GM23248 (cell line): ENCODE measurements at regions not wholly inside any gene's neighbourhood (a gene's known extent, or its start where the extent isn't known, plus 50 kb on each side); places are given as distances from the start of the nearest gene placed in this dataset.

ENCODE experiments used
- EZH2 ChIP-seq: fragments of 200-600 bp; sonication (generic); IDR thresholded peaks from 2 replicates; pipeline ENCODE4 v1.6.1; 2018; ENCODE audit warnings: antibody characterized with exemption, mild to moderate bottlenecking; ENCODE audit not compliant: insufficient read depth, poor library complexity, severe bottlenecking
- EZH2phosphoT487 ChIP-seq: fragments of 200-600 bp; sonication (generic); IDR thresholded peaks from 2 replicates; pipeline ENCODE4 v1.6.1; 2018; ENCODE audit warnings: antibody characterized with exemption, moderate library complexity, mild to moderate bottlenecking, low read depth; ENCODE audit not compliant: insufficient read depth

GRCh38 chr1:87940421-87940820, 611.7 kb downstream of the LMO4 start:
- TF ChIP-seq EZH2 (no peak), EZH2phosphoT487 (no peak)
